Left ventricle myocardium inferior (tissue), 1 donor: ENCODE measurements at regions not wholly inside any gene's neighbourhood (a gene's known extent, or its start where the extent isn't known, plus 50 kb on each side); places are given as distances from the start of the nearest gene placed in this dataset.

Source experiments
- DNase-seq: peaks from one replicate; pipeline ENCODE4 v3.0.0-alpha.2; 2020
- H3K27ac ChIP-seq: fragments of 200-600 bp; replicated peaks from 2 replicates; pipeline ENCODE4 v1.8.0; 2021
- H3K27me3 ChIP-seq: fragments of 200-600 bp; 2 replicates; pipeline ENCODE4 v1.8.0; 2021; ENCODE audit warnings: low read depth
- H3K36me3 ChIP-seq: fragments of 200-600 bp; 2 replicates; pipeline ENCODE4 v1.8.0; 2021
- H3K4me1 ChIP-seq: fragments of 200-600 bp; 2 replicates; pipeline ENCODE4 v1.8.0; 2021
- H3K4me3 ChIP-seq: fragments of 200-600 bp; 2 replicates; pipeline ENCODE4 v1.8.0; 2021; ENCODE audit warnings: mild to moderate bottlenecking, moderate library complexity
- H3K9me3 ChIP-seq: fragments of 200-600 bp; replicated peaks from 2 replicates; pipeline ENCODE4 v1.8.0; 2021
- CTCF ChIP-seq: fragments of 200-600 bp; IDR thresholded peaks from 2 replicates; pipeline ENCODE4 v1.8.0; 2021; ENCODE audit warnings: antibody characterized with exemption, mild to moderate bottlenecking, borderline replicate concordance
- intact Hi-C: fragments of 100-400 bp; cut with micrococcal nuclease; formaldehyde crosslinking; loops from one replicate; pipeline ENCODE4 v1.11.0; 2022
- donor health status: DM: no; HTN: yes; CAD: no; lungs with severe emphysema.

GRCh38 chr16:59920054-59920453 lies 1185.9 kb upstream of the GOT2 start:
- intact Hi-C loops, result no loop called here
- no peak for DNase-seq
- no peak for TF ChIP-seq CTCF
- H3K27me3 ChIP-seq, result no peaks in the 10 kb centered on the region
- no peaks in the 10 kb centered on the region for H3K36me3 ChIP-seq
- H3K4me3 ChIP-seq, result no peak overlapping the region
- H3K4me1 ChIP-seq, result no peaks in the 10 kb centered on the region
- peaks cover 11% of the 10 kb centered on the region for H3K9me3 ChIP-seq
- H3K27ac ChIP-seq, result no peak overlapping the region

GRCh38 chr16:59913666-59914065 lies 1179.5 kb upstream of the GOT2 start:
- intact Hi-C loops, result no loop called here
- Histone ChIP-seq H3K4me3 (no peak overlapping the region), H3K27me3 (no peaks in the 10 kb centered on the region), H3K9me3 (no peaks in the 10 kb centered on the region), H3K27ac (no peak overlapping the region), H3K4me1 (no peaks in the 10 kb centered on the region), H3K36me3 (no peaks in the 10 kb centered on the region)
- DNase-seq, result no peak
- no peak for TF ChIP-seq CTCF

- H3K27me3 ChIP-seq, result no peaks in the 10 kb centered on the region
- no peak overlapping the region for H3K27ac ChIP-seq
- H3K36me3 ChIP-seq, result no peaks in the 10 kb centered on the region
- H3K9me3 ChIP-seq, result no peaks in the 10 kb centered on the region
- TF ChIP-seq CTCF, result no peak
- H3K4me1 ChIP-seq, result no peaks in the 10 kb centered on the region
- DNase-seq, result no peak
- H3K4me3 ChIP-seq, result no peak overlapping the region
- intact Hi-C loops, result no loop called here
Observed at GRCh38 chr16:59909262-59909661, 1175.1 kb upstream of the GOT2 start.

- Histone ChIP-seq H3K36me3 (no peaks in the 10 kb centered on the region), H3K27me3 (no peaks in the 10 kb centered on the region), H3K4me1 (no peaks in the 10 kb centered on the region), H3K27ac (no peak overlapping the region), H3K4me3 (no peak overlapping the region), H3K9me3 (no peaks in the 10 kb centered on the region)
- no peak for TF ChIP-seq CTCF
- no peak for DNase-seq
- intact Hi-C loops, result no loop called here
Observed at GRCh38 chr16:59907611-59908010, 1173.5 kb upstream of the GOT2 start.

- H3K36me3 ChIP-seq, result no peaks in the 10 kb centered on the region
- no peak for TF ChIP-seq CTCF
Observed at GRCh38 chr16:59905606-59906005, 1171.5 kb upstream of the GOT2 start.

GRCh38 chr16:59905131-59905530 lies 1171.0 kb upstream of the GOT2 start:
- H3K4me3 ChIP-seq, result no peak overlapping the region
- TF ChIP-seq CTCF, result no peak
- no peaks in the 10 kb centered on the region for H3K27me3 ChIP-seq
- H3K27ac ChIP-seq, result no peak overlapping the region
- intact Hi-C loops, result no loop called here
- DNase-seq, result no peak
- no peaks in the 10 kb centered on the region for H3K36me3 ChIP-seq
- no peaks in the 10 kb centered on the region for H3K9me3 ChIP-seq
- H3K4me1 ChIP-seq, result no peaks in the 10 kb centered on the region

More at GRCh38 chr16:59905606-59906005, 1171.5 kb upstream of the GOT2 start:
- intact Hi-C loops, result no loop called here
- Histone ChIP-seq H3K9me3 (no peaks in the 10 kb centered on the region), H3K27ac (no peak overlapping the region), H3K4me1 (no peaks in the 10 kb centered on the region), H3K4me3 (no peak overlapping the region), H3K27me3 (no peaks in the 10 kb centered on the region)
- no peak for DNase-seq
